Gastroesophageal sphincter (tissue), 3 donors: ENCODE measurements at regions not wholly inside any gene's neighbourhood (a gene's known extent, or its start where the extent isn't known, plus 50 kb on each side); places are given as distances from the start of the nearest gene placed in this dataset.

ENCODE experiments used
- EP300 ChIP-seq: sonication (generic); formaldehyde crosslinking; IDR thresholded peaks from one replicate; pipeline ENCODE4 v1.6.1; 2017; ENCODE audit warnings: antibody characterized with exemption, mild to moderate bottlenecking
- POLR2A ChIP-seq, 2 donors: fragments of 450-650 bp; IDR thresholded peaks; one replicate each; pipeline ENCODE4 v1.6.1; 2017; ENCODE audit warnings: antibody characterized with exemption in 2 of 2, mild to moderate bottlenecking in 2 of 2, moderate library complexity in 1 of 2
- POLR2AphosphoS5 ChIP-seq: sonication (generic); formaldehyde crosslinking; IDR thresholded peaks from one replicate; pipeline ENCODE4 v1.6.1; 2017; ENCODE audit warnings: antibody characterized with exemption
- TF ChIP-seq, protein P1 (sequence below), 4 experiments: fragments of 200-600 bp in 2 of 4; fragments of 450-650 bp in 2 of 4; sonication (generic) in 1 of 4; IDR thresholded peaks; one replicate each; pipeline ENCODE4 v1.5.1; 2017 to 2019; ENCODE audit warnings: antibody characterized with exemption in 4 of 4, mild to moderate bottlenecking in 2 of 4, moderate library complexity in 2 of 4

DNA sequence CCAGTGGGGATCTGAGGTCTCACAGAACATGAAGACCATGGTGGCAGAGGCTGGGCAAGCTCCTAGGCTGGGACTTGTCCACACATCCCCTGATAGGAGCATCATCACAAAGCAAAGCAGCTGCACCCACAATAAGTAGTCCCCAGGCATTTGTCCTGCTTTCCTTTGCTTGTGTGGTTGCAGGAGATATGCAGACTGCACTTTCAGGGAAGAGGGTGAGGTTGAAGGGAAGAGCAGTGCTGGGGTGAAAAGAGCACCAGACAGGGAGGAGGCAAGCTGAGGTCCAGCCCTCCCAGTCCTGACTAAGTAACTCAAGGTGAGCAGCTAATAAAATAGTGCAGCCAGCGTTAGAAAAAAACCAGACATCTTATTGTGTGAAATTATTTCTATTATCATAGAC is 383.6 kb downstream of the UQCRFS1 start:
- TF ChIP-seq EP300 = no peak
- no peak for TF ChIP-seq POLR2A (IDR thresholded peaks at IDR 0.05)
- TF ChIP-seq, protein P1, sequence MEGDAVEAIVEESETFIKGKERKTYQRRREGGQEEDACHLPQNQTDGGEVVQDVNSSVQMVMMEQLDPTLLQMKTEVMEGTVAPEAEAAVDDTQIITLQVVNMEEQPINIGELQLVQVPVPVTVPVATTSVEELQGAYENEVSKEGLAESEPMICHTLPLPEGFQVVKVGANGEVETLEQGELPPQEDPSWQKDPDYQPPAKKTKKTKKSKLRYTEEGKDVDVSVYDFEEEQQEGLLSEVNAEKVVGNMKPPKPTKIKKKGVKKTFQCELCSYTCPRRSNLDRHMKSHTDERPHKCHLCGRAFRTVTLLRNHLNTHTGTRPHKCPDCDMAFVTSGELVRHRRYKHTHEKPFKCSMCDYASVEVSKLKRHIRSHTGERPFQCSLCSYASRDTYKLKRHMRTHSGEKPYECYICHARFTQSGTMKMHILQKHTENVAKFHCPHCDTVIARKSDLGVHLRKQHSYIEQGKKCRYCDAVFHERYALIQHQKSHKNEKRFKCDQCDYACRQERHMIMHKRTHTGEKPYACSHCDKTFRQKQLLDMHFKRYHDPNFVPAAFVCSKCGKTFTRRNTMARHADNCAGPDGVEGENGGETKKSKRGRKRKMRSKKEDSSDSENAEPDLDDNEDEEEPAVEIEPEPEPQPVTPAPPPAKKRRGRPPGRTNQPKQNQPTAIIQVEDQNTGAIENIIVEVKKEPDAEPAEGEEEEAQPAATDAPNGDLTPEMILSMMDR (IDR thresholded peaks at IDR 0.05) = no peak
- no peak for TF ChIP-seq POLR2AphosphoS5
